ENCODE measurements at regions not wholly inside any gene's neighbourhood (a gene's known extent, or its start where the extent isn't known, plus 50 kb on each side); places are given as distances from the start of the nearest gene placed in this dataset.

DNA sequence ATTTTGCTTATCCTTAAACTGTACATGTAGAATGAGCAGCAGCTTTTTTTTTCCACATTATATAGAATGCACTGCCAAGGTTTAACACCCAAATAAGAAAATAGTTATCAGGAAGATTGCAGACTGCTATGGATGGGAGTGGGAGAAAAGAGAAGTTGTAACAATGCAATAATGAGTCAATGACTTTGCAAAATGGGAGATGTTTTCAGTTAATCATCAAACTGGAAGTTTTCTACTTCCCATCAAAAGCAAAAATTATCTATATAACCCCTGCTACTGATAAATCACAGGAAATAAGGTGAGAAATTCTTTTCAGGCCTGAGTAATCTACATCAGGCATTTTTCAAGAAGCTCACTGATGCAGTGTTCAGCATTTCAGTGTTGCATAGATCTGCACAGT lies 309.1 kb downstream of the GXYLT1 start:
- Histone ChIP-seq H3K4me1 (no peaks in the 10 kb centered on the region), H3K9me3 (no peaks in the 10 kb centered on the region), H3K36me3 (no peaks in the 10 kb centered on the region), H3K27me3 (no peaks in the 10 kb centered on the region), H3K27ac (no peak overlapping the region), H3K4me3 (no peak overlapping the region)
- TF ChIP-seq, protein P1, sequence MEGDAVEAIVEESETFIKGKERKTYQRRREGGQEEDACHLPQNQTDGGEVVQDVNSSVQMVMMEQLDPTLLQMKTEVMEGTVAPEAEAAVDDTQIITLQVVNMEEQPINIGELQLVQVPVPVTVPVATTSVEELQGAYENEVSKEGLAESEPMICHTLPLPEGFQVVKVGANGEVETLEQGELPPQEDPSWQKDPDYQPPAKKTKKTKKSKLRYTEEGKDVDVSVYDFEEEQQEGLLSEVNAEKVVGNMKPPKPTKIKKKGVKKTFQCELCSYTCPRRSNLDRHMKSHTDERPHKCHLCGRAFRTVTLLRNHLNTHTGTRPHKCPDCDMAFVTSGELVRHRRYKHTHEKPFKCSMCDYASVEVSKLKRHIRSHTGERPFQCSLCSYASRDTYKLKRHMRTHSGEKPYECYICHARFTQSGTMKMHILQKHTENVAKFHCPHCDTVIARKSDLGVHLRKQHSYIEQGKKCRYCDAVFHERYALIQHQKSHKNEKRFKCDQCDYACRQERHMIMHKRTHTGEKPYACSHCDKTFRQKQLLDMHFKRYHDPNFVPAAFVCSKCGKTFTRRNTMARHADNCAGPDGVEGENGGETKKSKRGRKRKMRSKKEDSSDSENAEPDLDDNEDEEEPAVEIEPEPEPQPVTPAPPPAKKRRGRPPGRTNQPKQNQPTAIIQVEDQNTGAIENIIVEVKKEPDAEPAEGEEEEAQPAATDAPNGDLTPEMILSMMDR (IDR thresholded peaks at IDR 0.05) = no peak
- ATAC-seq (no peak), DNase-seq (no peak)
- intact Hi-C loops (cut with DNase I) = no loop called here

- no peaks in the 10 kb centered on the region for H3K36me3 ChIP-seq
- no peak overlapping the region for H3K4me3 ChIP-seq
- ATAC-seq (no peak), DNase-seq (no peak)
- intact Hi-C loops (cut with DNase I) = no loop called here
- H3K9me3 ChIP-seq = no peaks in the 10 kb centered on the region
- no peaks in the 10 kb centered on the region for H3K4me1 ChIP-seq
- H3K27me3 ChIP-seq = no peaks in the 10 kb centered on the region
- no peak overlapping the region for H3K27ac ChIP-seq
- TF ChIP-seq, protein P1 (IDR thresholded peaks at IDR 0.05) = no peak
These were observed 324.7 kb downstream of the GXYLT1 start for GRCh38 chr12:41819948-41820347.

- intact Hi-C loops (cut with DNase I) = no loop called here
- Histone ChIP-seq H3K4me3 (no peak overlapping the region), H3K4me1 (no peaks in the 10 kb centered on the region), H3K36me3 (no peaks in the 10 kb centered on the region), H3K27me3 (no peaks in the 10 kb centered on the region), H3K9me3 (no peaks in the 10 kb centered on the region), H3K27ac (no peak overlapping the region)
- TF ChIP-seq, protein P1 (IDR thresholded peaks at IDR 0.05) = no peak
- ATAC-seq (no peak), DNase-seq (no peak)
These were observed 340.6 kb downstream of the GXYLT1 start for GRCh38 chr12:41804026-41804425.

DNA sequence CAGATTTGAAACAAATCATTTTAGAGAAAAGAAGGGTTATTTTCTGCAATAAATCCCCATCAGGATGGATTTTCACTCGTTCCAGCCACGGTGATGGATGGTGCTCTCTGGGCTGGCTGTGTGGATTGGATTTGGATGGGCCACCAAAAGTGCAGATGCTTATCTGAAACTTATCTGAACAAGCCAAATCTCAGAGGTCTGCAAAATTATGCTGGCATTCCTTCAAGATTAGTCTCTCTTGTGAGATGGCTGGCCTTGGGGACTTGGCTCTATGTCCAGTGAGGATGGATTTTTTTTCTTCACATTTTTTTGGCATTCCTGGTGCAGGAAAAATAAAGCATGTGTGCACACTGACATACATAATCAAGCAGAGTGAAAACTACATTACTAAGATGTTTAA lies 341.9 kb downstream of the GXYLT1 start:
- no peak overlapping the region for H3K27ac ChIP-seq
- no peaks in the 10 kb centered on the region for H3K4me1 ChIP-seq
- intact Hi-C loops (cut with DNase I) = no loop called here
- TF ChIP-seq, protein P1 (IDR thresholded peaks at IDR 0.05) = no peak
- ATAC-seq (no peak), DNase-seq (no peak)
- no peaks in the 10 kb centered on the region for H3K27me3 ChIP-seq
- no peaks in the 10 kb centered on the region for H3K36me3 ChIP-seq
- H3K4me3 ChIP-seq = no peak overlapping the region
- H3K9me3 ChIP-seq = no peaks in the 10 kb centered on the region

GRCh38 chr12:41801261-41801660 lies 343.4 kb downstream of the GXYLT1 start:
- H3K27me3 ChIP-seq = no peaks in the 10 kb centered on the region
- ATAC-seq (no peak), DNase-seq (no peak)
- TF ChIP-seq, protein P1 (IDR thresholded peaks at IDR 0.05) = no peak
- no peak overlapping the region for H3K27ac ChIP-seq
- intact Hi-C loops (cut with DNase I) = no loop called here
- H3K9me3 ChIP-seq = no peaks in the 10 kb centered on the region
- no peaks in the 10 kb centered on the region for H3K4me1 ChIP-seq
- no peaks in the 10 kb centered on the region for H3K36me3 ChIP-seq
- no peak overlapping the region for H3K4me3 ChIP-seq

DNA sequence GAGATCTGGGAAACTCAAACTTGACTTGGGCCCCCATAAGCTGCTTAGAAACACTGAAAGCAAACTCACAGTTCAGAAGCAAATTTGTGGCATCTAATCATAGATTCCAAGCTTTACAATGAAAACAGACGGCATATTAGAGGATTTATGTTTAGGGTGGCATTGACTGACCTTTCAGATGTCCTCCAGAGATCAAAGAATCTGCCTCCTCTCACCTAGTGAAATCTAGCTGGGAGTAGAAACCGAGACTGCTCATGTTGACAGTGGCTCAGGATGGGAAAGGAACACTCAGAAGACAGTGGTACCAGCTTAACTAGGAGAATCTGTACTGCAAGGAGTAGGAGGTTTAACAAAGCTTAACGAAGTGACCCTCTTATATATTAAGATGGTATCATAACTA lies 345.0 kb downstream of the GXYLT1 start:
- intact Hi-C loops (cut with DNase I) = no loop called here
- Histone ChIP-seq H3K4me3 (no peak overlapping the region), H3K9me3 (no peaks in the 10 kb centered on the region), H3K4me1 (no peaks in the 10 kb centered on the region), H3K27ac (no peak overlapping the region), H3K27me3 (no peaks in the 10 kb centered on the region), H3K36me3 (no peaks in the 10 kb centered on the region)
- ATAC-seq = no peak
- no peak for DNase-seq
- TF ChIP-seq, protein P1 (IDR thresholded peaks at IDR 0.05) = no peak

Data from upper lobe of right lung (tissue), 1 donor.